Cardiac muscle cell (in vitro differentiated cells and primary cell): ENCODE measurements at regions not wholly inside any gene's neighbourhood (a gene's known extent, or its start where the extent isn't known, plus 50 kb on each side); places are given as distances from the start of the nearest gene placed in this dataset.

Experiments used
- DNase-seq, 2 donors: peaks; one replicate each; pipeline versions ENCODE4 v3.0.0 to v3.0.0-alpha.2; 2010 to 2017; ENCODE audit warnings: low read depth in 1 of 2, low spot score in 1 of 2
- H3K27ac ChIP-seq: fragments of 200-600 bp; sonication (generic); 2 replicates; pipeline ENCODE4 v1.5.1; 2016
- H3K27me3 ChIP-seq: fragments of 200-600 bp; sonication (generic); 2 replicates; pipeline ENCODE4 v1.6.0; 2016; ENCODE audit warnings: control low read depth
- H3K36me3 ChIP-seq: fragments of 200-600 bp; sonication (generic); 2 replicates; pipeline ENCODE4 v1.5.1; 2016; ENCODE audit warnings: control low read depth
- H3K4me1 ChIP-seq: fragments of 200-600 bp; sonication (generic); 2 replicates; pipeline ENCODE4 v1.8.1; 2017; ENCODE audit warnings: low read depth, mild to moderate bottlenecking, mixed run types
- H3K4me3 ChIP-seq: fragments of 200-600 bp; sonication (generic); 2 replicates; pipeline ENCODE4 v1.5.1; 2016; ENCODE audit warnings: mild to moderate bottlenecking
- H3K9me3 ChIP-seq: fragments of 200-600 bp; sonication (generic); 2 replicates; pipeline ENCODE4 v1.5.1; 2017; ENCODE audit warnings: low read depth, mild to moderate bottlenecking, control low read depth
- TF ChIP-seq, protein P1 (sequence below): IDR thresholded peaks from 2 replicates; pipeline ENCODE4 v1.5.1; 2012; ENCODE audit warnings: low read depth, mild to moderate bottlenecking, low read length

GRCh38 chr6:145228962-145229582 lies 506.2 kb downstream of the EPM2A start:
- DNase-seq: no peak
- no peak overlapping the region for H3K27ac ChIP-seq
- H3K36me3 ChIP-seq: no peaks in the 10 kb centered on the region
- H3K4me1 ChIP-seq: no peaks in the 10 kb centered on the region
- no peak overlapping the region for H3K4me3 ChIP-seq
- TF ChIP-seq, protein P1, sequence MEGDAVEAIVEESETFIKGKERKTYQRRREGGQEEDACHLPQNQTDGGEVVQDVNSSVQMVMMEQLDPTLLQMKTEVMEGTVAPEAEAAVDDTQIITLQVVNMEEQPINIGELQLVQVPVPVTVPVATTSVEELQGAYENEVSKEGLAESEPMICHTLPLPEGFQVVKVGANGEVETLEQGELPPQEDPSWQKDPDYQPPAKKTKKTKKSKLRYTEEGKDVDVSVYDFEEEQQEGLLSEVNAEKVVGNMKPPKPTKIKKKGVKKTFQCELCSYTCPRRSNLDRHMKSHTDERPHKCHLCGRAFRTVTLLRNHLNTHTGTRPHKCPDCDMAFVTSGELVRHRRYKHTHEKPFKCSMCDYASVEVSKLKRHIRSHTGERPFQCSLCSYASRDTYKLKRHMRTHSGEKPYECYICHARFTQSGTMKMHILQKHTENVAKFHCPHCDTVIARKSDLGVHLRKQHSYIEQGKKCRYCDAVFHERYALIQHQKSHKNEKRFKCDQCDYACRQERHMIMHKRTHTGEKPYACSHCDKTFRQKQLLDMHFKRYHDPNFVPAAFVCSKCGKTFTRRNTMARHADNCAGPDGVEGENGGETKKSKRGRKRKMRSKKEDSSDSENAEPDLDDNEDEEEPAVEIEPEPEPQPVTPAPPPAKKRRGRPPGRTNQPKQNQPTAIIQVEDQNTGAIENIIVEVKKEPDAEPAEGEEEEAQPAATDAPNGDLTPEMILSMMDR: no peak
- H3K27me3 ChIP-seq: no peaks in the 10 kb centered on the region
- no peaks in the 10 kb centered on the region for H3K9me3 ChIP-seq

DNA sequence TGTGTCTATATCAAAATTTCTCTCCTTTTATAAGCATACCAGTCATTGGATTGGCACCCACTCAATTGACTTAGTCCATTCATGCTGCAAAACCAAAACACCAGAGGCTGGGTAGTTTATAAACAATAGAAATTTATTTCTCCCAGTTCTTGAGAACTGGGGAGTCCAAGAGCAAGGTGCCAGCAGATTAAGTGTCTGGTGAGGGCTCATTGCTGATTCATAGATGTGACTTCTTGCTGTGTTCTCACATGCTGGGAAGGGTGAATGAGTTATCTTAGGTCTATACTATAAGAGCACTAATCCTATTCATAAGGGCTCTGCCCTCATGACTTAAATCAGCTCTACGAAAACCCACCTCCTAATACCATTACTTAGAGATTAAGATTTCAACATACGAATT lies 501.4 kb downstream of the EPM2A start:
- no peak for DNase-seq
- no peak overlapping the region for H3K27ac ChIP-seq
- H3K4me3 ChIP-seq: no peak overlapping the region
- TF ChIP-seq, protein P1: no peak
- H3K27me3 ChIP-seq: no peaks in the 10 kb centered on the region
- H3K4me1 ChIP-seq: no peaks in the 10 kb centered on the region
- H3K36me3 ChIP-seq: no peaks in the 10 kb centered on the region
- H3K9me3 ChIP-seq: no peaks in the 10 kb centered on the region

DNA sequence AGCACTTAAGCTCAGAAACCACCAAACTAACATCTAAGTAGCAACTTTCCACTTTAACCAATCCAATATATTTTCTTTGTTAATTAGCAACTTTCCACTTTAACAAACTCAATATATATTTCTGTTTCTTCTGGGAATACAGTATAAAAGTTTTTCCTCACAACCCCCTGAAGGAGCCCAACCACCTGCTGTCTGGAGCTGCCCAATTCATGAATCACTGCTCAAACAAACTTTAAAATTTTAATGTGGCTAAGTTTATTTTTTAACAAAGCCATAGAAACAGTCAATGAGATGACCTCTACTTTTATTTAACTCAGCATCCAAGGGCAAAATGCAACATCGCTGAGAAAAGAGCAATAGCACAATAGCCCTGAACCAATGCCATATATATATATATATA lies 500.1 kb downstream of the EPM2A start:
- Histone ChIP-seq H3K27me3 (no peaks in the 10 kb centered on the region), H3K4me1 (no peaks in the 10 kb centered on the region), H3K36me3 (no peaks in the 10 kb centered on the region), H3K9me3 (no peaks in the 10 kb centered on the region), H3K4me3 (no peak overlapping the region), H3K27ac (no peak overlapping the region)
- no peak for DNase-seq
- TF ChIP-seq, protein P1: no peak

GRCh38 chr6:145238787-145239186 lies 496.5 kb downstream of the EPM2A start:
- no peaks in the 10 kb centered on the region for H3K4me1 ChIP-seq
- no peak overlapping the region for H3K4me3 ChIP-seq
- H3K36me3 ChIP-seq: no peaks in the 10 kb centered on the region
- TF ChIP-seq, protein P1: no peak
- no peak overlapping the region for H3K27ac ChIP-seq
- DNase-seq: no peak
- H3K27me3 ChIP-seq: no peaks in the 10 kb centered on the region
- H3K9me3 ChIP-seq: no peaks in the 10 kb centered on the region

- no peaks in the 10 kb centered on the region for H3K4me1 ChIP-seq
- TF ChIP-seq, protein P1: no peak
- H3K27ac ChIP-seq: no peak overlapping the region
- no peaks in the 10 kb centered on the region for H3K27me3 ChIP-seq
- no peaks in the 10 kb centered on the region for H3K9me3 ChIP-seq
- no peak overlapping the region for H3K4me3 ChIP-seq
- H3K36me3 ChIP-seq: no peaks in the 10 kb centered on the region
- peak in 1 of 2 donors; percentile 53 for DNase-seq
These were observed 494.3 kb downstream of the EPM2A start for GRCh38 chr6:145241039-145241438.
